ENCODE measurements at regions not wholly inside any gene's neighbourhood (a gene's known extent, or its start where the extent isn't known, plus 50 kb on each side); places are given as distances from the start of the nearest gene placed in this dataset.

DNA sequence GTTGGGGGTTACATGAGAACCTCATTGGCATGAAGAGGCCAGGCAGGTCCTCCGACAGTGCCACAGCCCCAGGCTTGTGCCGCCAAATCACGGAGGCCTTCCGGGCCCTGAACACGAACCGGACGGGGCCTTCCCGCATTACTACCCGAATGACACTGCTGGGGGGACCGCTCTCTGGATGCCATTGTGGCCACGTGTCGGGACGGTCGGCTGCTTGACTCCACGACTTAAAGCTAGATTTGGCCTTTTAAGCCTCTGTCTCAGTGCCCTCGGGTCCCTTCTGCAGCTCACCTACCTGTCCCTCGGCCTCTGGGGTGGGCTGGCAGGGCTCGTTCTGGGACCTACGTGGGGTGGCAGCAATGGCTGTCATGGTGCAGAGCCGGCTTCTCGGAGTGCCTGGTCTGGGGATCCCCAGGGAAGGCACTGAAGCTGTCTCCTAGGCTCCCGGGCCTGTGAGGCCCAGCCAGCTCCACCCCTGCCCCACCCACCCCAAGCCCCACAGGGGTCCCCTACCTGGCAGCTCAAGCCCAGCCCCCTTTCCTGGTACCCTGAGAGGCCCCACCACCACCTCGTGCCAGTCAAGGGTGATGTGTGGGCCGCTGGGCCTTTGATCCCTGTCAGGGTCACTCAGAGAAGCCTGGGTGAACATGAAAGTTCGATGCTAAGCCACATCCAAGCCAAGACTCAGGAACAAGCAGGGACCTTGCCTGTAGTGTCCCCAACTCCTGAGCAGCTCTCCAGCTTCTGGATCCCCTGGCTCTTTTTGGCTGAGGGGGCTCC, 245.8 kb upstream of the SGCG start:
- no peak overlapping the region for H3K4me3 ChIP-seq (ENCODE audit: low read length)
- TF ChIP-seq, protein P1, sequence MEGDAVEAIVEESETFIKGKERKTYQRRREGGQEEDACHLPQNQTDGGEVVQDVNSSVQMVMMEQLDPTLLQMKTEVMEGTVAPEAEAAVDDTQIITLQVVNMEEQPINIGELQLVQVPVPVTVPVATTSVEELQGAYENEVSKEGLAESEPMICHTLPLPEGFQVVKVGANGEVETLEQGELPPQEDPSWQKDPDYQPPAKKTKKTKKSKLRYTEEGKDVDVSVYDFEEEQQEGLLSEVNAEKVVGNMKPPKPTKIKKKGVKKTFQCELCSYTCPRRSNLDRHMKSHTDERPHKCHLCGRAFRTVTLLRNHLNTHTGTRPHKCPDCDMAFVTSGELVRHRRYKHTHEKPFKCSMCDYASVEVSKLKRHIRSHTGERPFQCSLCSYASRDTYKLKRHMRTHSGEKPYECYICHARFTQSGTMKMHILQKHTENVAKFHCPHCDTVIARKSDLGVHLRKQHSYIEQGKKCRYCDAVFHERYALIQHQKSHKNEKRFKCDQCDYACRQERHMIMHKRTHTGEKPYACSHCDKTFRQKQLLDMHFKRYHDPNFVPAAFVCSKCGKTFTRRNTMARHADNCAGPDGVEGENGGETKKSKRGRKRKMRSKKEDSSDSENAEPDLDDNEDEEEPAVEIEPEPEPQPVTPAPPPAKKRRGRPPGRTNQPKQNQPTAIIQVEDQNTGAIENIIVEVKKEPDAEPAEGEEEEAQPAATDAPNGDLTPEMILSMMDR (conservative IDR thresholded peaks at IDR 0.05; ENCODE audit: low read length) = no peak
- DNase-seq (ENCODE audit: low read depth) = no peak

DNA sequence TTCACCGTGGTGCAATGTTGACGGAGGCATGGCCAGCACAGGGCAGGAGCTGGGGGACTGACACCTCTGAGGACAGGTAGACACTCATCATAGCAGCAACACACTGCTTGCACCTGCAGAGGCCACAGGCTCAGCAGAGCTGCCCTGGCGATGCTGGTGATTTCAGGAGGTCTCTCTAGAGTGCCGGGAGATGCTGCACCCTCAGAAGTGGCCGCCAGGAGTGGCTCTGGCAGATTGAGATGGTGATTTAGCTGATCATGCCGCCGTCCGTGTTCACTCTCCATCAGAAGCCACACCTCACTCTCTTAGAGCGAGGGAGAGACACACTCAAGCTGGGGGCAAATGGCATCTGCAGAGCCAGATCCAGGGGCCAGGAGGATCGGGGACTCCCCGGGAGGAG, 244.6 kb upstream of the SGCG start:
- no peak for DNase-seq (ENCODE audit: low read depth)
- TF ChIP-seq, protein P1 (conservative IDR thresholded peaks at IDR 0.05; ENCODE audit: low read length) = no peak
- no peak overlapping the region for H3K4me3 ChIP-seq (ENCODE audit: low read length)

DNA sequence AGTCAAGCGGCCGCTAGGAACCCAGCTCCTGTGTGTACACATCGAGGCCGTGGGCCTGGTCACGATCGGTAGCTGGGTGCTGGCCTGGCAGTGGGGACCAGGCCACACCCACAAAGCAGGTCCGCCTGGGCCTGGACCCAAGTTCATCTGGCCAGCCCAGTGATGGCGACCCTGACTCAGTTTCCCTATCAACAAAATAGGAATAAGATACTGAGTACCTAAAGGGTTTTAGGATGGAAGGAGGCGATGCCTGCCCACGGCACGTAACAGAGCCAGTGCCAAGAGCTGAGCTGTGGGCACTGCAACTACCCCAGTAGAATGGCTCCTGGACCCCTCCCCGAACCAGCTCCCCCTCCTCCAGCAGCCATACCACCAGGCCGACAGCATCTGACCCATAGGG, 243.5 kb upstream of the SGCG start:
- no peak overlapping the region for H3K4me3 ChIP-seq (ENCODE audit: low read length)
- DNase-seq (ENCODE audit: low read depth) = no peak
- TF ChIP-seq, protein P1 (conservative IDR thresholded peaks at IDR 0.05; ENCODE audit: low read length) = no peak

DNA sequence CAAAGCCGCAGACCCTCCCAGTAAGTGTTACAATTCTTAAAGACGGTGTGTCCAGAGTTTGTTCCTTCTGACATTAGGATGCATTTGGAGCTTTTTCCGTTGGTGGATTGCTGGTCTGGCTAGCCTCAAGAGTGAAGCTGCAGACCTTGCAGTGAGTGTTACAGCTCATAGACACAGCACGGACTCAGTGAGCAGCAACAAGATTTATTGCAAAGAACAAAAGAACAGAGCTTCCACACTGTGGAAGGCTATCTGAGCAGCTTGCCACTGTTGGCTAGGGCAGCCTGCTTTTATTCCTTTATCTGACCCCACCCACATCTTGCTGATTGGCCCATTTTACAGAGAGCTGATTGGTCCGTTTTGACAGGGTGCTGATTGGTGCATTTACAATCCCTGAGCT, 242.8 kb upstream of the SGCG start:
- DNase-seq (ENCODE audit: low read depth) = no peak
- TF ChIP-seq, protein P1 (conservative IDR thresholded peaks at IDR 0.05; ENCODE audit: low read length) = no peak

DNA sequence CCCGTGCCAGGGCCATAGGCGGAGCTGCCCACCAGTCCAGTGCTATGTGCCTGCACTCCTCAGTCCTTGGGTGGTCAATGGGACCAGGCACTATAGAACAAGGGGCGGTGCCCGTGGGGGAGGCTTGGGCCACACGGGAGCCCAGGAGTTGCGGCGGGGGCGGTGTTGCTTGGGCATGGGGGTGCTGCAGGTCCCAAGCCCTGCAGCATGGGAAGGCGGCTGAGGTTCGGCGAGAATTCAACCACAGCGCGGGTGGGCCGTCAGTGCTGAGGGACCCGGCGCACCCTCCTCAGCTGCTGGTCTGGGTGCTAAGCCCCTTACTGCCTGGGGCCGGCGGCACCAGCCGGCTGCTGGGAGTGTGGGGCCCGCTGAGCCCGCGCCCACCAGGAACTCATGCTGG, 242.2 kb upstream of the SGCG start:
- TF ChIP-seq, protein P1 (conservative IDR thresholded peaks at IDR 0.05; ENCODE audit: low read length) = no peak
- H3K4me3 ChIP-seq (ENCODE audit: low read length) = no peak overlapping the region
- DNase-seq (ENCODE audit: low read depth) = no peak

More for the DNA sequence above, 242.8 kb upstream of the SGCG start:
- H3K4me3 ChIP-seq (ENCODE audit: low read length) = no peak overlapping the region

DNA sequence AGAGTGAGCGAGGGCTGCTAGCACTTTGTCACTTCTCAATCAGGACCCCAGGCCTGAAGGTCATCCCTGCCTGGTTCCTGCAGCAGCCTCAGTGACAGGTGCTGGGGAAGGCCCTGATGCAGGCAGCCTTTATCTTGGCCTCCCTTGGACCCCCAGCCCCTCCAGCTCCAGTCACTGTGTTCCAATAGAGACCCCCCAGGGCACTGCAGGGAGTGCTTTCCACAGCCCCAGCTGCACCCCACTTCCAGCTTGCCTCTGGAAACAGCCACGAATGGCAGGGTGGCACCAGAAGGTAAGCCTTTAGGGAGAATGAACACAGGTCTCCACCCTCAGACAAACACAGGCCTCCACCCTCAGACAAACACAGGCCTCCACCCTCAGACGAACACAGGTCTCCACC, 241.6 kb upstream of the SGCG start:
- no peak overlapping the region for H3K4me3 ChIP-seq (ENCODE audit: low read length)
- TF ChIP-seq, protein P1 (conservative IDR thresholded peaks at IDR 0.05; ENCODE audit: low read length) = no peak
- no peak for DNase-seq (ENCODE audit: low read depth)

DNA sequence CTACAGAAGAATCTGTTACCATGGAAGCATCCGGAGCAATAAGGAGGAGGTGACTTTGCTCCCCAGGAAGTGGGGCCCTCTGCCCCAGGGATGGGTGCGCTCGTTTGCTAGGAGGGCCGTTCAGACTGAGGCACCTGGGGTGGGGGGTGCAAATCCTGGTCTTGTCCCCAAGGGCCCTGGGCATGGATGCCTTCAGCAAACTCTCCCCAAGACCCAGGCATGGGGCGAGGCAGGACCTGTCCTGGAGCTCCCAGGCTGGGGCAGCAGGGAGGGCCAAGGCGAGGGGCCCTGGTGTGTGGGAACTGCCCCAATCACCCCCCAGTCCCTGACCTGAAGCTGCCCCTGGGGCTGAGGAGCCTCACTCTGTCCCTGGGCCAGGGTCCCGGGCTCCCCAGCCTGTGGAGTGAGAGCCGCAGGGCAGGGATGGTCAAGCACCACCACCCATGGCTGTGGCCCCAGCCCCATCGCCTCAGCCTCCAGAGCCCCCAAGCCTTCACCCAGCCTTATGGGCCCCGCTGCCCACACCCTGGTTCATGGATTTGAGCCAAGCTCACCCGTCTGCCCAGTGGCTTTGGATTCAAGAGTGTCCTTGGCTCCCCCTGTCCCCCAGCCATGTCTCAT, 240.6 kb upstream of the SGCG start:
- H3K4me3 ChIP-seq (ENCODE audit: low read length) = no peak overlapping the region
- TF ChIP-seq, protein P1 (conservative IDR thresholded peaks at IDR 0.05; ENCODE audit: low read length) = no peak
- DNase-seq (ENCODE audit: low read depth) = no peak

Data from AG10803 (cell line).